Amygdala (tissue), 56 donors: ENCODE measurements at regions not wholly inside any gene's neighbourhood (a gene's known extent, or its start where the extent isn't known, plus 50 kb on each side); places are given as distances from the start of the nearest gene placed in this dataset.

ENCODE experiments used
- DNase-seq, 56 donors: peaks; one replicate each; lab custom pipeline; 2025; lab: John Stamatoyannopoulos, UW

GRCh38 chr18:71625556-71626090 is 918.5 kb downstream of the CBLN2 start:
- DNase-seq, result no peak

DNA sequence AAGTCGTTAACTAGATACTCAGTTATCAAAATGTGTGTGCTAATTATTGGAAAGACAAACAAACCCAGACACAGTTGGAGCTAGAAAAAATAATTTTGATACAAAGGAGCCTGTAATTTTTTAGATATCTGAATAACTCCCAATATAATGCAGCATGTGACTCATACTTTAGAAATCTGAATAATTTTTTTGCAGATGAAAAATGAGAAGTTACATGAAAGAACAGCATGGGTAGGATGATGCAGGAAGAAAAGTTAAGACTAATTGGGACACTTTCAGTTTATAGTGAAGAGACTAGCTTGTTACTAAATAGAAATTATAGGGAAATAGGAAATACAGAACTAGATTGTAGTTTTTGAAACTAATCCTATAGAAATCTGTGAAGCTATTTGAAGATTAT is 945.8 kb downstream of the CBLN2 start:
- DNase-seq, result no peak

DNA sequence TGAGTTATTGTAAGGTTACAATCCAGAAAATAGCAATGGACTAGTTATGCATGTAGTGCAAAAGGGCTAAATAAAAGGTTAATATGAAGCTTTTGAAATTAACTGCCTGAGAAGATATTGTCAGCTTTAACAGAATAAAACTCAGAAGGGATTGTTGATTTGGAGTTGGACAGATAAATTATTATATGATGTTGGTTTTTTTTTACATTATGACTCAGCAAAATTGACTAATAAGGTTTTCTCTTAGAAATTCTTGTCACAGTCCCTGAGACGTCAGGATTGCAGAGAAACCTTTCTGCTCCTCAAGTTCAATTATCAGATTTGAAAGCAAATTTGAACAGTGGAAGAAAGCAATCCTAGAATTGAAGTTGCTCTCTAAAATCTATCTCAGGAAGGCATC is 946.9 kb downstream of the CBLN2 start:
- no peak for DNase-seq

DNA sequence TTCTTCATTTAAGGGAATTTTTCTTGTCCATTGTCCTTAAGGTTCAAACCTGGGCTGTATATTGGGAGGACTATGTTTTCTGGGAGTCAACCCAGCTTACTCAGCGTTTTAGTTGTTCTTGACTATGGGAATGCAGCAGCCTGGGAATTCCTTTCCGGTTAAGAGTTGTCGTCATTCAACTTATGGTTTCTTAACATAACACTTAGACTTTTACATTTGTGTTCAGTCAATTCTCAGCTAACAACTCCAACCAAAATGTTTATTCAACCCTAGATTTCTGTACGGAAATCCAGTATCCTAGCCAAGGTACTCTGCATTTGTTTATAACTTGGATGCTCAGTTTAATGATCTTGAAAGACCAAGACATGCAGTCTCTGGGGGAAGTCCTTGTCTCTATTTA is 960.9 kb downstream of the CBLN2 start:
- DNase-seq, result no peak

DNA sequence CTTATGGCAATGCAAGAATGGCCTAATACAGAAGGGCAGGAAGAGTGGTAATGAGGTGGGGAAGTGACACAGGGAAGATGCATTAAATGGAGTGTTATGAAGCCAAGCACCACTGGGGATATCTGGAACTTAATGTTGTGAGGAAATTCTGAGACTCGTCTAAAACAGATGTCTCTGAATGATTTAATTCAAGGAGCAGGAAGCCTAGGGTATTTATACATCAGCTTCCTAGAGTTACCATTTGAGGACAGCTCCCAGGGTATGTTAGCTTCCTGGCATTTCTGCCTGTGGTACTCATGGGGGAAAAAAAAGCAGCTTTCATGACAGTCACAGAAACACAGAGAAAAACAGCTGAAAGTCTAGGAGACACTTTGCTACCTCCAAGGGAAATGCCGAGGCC is 989.5 kb downstream of the CBLN2 start:
- DNase-seq, result no peak

DNA sequence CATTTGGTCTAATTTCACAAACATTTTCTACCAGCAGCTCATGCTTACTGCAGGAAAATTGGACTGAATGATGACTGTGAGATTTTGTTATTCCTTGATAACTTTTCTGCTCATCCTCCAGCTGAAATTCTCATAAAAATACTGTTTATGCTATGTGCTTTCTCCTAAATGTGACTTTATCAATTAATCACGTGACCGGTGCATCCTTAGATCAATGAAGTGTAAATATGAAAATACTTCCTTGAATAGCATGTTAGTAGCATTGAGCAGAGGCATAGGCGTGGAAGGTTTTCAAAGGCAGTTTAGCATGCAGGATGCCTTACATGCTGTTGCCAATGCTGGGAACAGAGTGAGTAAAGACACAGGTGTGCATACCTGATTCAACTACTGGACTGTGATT is 1002.5 kb downstream of the CBLN2 start:
- no peak for DNase-seq

GRCh38 chr18:71529703-71530303 is 1014.3 kb downstream of the CBLN2 start:
- DNase-seq, result peak in 4 of 56 donors; percentile 1 to 20 (median 8)

DNA sequence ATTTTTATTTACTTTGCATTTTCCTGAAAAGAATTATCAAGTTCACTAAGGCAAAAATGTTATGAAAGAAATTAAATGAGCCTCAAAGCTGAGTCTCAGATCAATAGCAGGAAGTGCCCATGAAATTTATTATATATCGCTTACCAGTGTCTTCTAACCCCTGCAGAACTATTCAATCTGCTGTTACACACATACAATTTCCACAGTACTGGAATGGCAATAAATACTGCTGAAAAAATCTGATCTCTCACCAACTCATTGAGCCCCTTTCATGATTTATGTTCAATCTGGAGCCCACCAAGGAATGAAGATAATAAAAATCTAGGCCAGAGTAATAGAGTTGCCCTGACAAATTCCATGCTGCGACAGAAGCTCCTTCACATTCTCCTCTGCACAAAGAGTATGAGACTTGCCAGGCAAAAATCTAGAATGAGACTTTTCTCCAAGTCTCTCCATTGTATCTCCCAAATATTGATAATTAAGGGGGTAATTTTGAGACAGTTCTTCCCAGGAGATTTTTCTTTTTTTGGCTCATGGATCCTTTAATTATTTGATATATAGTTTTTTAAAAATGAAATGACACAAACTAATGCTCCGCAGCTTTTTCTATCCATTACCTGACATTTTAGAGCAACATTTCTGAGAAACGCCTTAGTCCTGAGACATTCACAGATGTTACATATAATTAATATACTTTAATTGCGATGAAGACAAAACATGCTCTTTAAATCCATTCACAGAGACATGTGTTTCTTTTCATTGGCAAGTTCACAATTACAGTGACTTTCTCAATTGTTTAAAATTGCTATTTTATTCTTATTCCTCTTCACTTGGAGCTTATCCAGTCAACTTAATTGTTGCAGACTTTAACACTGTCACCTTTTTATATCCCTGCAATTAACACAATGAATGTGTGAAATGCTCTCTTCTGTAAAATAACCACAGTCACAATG is 1020.4 kb downstream of the CBLN2 start:
- DNase-seq, result no peak

DNA sequence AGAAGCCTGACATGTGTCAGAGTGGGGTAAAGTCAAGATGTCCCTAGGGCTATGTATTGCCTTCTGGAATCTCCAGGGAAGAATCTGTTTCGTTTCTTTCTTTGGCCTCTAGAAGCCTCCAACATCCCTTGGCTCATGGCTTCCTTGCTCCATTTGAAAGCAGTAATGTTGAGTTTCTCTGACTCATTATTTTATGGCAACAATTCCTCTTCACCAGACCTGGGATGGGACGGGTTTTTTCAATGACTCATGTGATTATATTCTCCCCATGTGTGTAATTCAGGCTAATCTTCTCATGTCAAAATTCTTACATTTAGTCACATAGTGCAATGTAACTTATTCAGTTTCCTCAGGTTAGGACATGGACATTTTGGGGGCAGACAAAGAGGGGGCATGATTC is 1038.6 kb downstream of the CBLN2 start:
- no peak for DNase-seq

GRCh38 chr18:71503222-71503621 is 1040.9 kb downstream of the CBLN2 start:
- no peak for DNase-seq

- no peak for DNase-seq
These were observed 1058.5 kb downstream of the CBLN2 start for GRCh38 chr18:71485611-71486010.

DNA sequence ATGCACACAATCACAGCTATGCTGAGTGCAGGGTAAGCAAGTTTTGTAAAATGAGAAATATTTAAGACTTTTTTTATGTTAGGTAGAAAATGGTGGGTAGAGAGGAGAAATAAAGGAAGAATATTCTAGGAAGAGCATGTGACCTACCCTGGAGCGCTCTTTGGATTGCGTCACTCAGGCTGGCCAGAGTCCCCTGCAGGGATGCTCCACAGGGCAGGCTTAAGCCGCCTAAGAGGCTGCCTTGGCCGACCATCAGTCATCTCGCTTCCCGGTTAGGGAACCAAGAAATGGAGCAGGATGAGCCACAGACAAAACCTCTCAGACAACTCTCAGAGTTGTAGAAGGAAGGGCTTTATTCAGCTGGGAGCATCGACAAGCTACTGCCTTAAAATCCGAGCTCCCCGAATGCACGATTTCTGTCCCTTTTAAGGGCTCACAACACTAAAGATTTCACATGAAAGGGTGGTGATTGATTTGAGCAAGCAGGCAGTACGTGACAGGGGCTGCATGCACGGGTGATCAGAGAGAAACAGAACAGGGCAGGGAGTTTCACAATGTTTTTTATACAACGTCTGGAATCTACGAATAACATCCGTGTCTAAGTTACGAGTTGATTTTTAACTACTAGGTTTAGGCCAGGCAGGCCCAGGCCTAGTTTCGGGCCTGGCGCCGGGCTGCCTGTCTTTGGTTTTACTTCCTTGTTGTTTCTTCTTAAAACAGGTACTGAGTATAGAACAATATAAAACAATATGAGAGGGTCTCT is 1072.0 kb downstream of the CBLN2 start:
- no peak for DNase-seq

DNA sequence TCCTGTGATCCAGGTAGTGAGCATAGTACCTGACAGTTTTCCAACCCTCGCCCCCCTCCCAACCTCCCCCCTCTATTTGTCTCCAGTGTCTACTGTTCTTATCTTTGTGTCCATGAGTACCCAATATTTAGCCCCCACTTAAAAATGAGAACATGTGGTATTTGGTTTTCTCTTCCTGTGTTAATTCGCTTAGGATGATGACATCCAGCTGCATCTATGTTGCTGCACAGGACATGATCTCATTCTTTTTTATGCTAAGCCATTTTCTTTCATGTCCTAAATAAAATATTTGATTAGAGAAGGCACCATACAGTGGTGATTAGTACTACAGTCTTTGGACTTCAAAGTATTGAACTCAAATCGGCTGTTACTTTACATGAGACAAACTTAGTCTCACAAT is 1087.9 kb downstream of the CBLN2 start:
- no peak for DNase-seq

DNA sequence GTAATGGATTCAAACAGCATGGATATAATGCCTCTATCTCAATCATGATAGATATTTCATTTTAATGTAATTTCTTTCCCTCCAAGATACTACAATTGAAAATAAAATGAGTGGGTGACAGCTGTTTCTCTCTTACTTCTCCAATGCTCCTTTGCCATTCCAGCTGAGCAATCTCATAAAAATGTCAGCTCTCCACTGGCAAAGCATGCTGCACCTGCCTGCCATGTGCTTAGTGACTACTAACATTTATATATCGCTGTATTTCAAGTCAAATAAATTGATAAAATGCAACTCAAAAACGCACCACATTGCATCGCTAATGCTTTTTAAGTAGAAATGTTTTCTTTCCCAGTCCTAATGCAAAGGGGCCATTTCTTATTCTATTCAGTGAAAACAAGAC is 1093.9 kb downstream of the CBLN2 start:
- no peak for DNase-seq

- no peak for DNase-seq
These were observed 1100.2 kb downstream of the CBLN2 start for GRCh38 chr18:71443706-71444480.

DNA sequence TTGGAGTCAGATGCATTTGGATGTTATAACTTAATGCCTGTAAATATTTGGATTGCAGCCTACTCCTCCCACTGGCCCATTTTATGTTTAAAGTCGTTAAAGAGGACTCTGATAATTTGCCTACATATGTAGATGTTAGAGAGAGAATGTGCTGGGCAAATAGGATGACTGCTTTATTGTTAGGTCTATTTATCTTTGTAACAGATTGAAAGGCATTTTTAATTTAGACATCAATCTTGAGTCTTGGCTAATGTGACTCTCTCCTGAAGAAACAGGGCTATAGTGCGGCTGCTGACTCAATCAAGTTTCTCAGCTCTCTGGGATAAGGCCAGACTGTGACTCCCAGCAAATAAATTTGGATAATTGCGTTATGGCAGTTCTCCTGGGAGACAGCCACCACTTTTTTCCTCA is 1101.4 kb downstream of the CBLN2 start:
- no peak for DNase-seq

- no peak for DNase-seq
These were observed 1103.0 kb downstream of the CBLN2 start for GRCh38 chr18:71441156-71441555.

DNA sequence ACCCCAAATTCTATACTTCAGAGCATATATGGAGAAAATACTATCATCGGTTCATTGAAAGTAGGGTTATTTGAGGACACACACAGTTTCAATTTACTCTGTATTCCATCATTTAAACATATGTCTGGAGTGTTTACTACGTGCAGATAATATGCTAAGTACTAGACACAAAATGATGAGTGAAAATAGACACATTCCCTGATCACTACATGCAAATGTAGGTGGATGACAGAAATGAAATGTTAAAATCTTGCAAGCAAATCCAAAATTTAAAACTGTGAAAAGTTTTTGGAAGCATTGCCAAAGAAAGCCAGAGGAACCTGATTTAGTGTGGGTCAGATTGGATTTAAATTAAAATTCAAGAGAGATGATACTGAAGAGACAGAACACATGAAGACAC is 1106.6 kb downstream of the CBLN2 start:
- no peak for DNase-seq

GRCh38 chr18:71433373-71433772 is 1110.8 kb downstream of the CBLN2 start:
- DNase-seq, result no peak

GRCh38 chr18:71431689-71432088 is 1112.5 kb downstream of the CBLN2 start:
- DNase-seq, result no peak
